ENCODE measurements at regions not wholly inside any gene's neighbourhood (a gene's known extent, or its start where the extent isn't known, plus 50 kb on each side); places are given as distances from the start of the nearest gene placed in this dataset.

DNA sequence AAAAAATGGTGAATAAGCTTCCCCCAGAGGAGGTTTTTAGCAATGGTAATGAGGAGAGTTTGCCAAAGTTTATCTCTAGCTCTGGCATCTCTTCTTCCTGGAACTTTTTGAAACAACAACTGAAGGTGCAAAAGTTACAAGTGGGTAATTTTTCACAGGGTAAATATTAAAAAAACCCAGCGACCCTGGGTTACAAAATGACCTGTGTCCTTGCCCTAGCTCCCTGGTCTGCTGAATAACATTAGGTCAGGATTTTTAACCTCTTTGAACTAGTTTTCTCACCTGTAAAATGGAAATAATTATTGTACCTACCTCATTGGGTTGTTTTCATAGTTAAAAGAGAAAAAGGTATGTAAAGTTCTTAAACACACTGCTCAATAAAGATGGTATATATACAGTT, 332.4 kb upstream of the DUSP10 start:
- H2AK5ac ChIP-seq (ENCODE audit: low read depth, low read length): no peak overlapping the region
- peaks cover 3 to 8% (median 4%) of the 10 kb centered on the region in 4 experiments; a peak in 6 of 7 replicates for H3K4me1 ChIP-seq (replicated peaks in 1 of 4; ENCODE audit: control insufficient read depth in 3 of 4, insufficient read depth in 4 of 4, low read length in 3 of 4)
- no peak overlapping the region for H4K91ac ChIP-seq (replicated peaks; ENCODE audit: insufficient read length, low read length)
- H3K23me2 ChIP-seq (ENCODE audit: low read depth, low read length): no peaks in the 10 kb centered on the region
- no peak overlapping the region for H2BK120ac ChIP-seq (replicated peaks; ENCODE audit: low read depth, low read length)
- H3K56ac ChIP-seq (replicated peaks; ENCODE audit: insufficient read length, low read depth, low read length): no peak overlapping the region
- no peaks in the 10 kb centered on the region; a peak in 1 of 8 replicates for H3K36me3 ChIP-seq (ENCODE audit: control insufficient read depth in 2 of 4, insufficient read depth in 4 of 4, low read length in 3 of 4)
- no peak for TF ChIP-seq BRCA1 (IDR thresholded peaks at IDR 0.05; ENCODE audit: low read depth, low read length)
- no peaks in the 10 kb centered on the region for H3K79me2 ChIP-seq (ENCODE audit: control insufficient read depth in 1 of 2, insufficient read depth in 2 of 2, low read length in 2 of 2)
- no peak overlapping the region for H3K14ac ChIP-seq (ENCODE audit: insufficient read length)
- H3K18ac ChIP-seq (ENCODE audit: extremely low read depth, low read length): no peak overlapping the region
- no peak for FAIRE-seq
- H2BK15ac ChIP-seq (ENCODE audit: low read length): no peak overlapping the region
- no peak overlapping the region for H3K27ac ChIP-seq (ENCODE audit: low read depth, low read length)
- H3K4ac ChIP-seq (replicated peaks; ENCODE audit: insufficient read length, low read depth, low read length): no peak overlapping the region
- no peaks in the 10 kb centered on the region for H3K27me3 ChIP-seq (replicated peaks in 1 of 4; ENCODE audit: control insufficient read depth in 3 of 4, extremely low read depth in 1 of 4, insufficient read depth in 3 of 4, low read length in 3 of 4)
- no peak overlapping the region for H3K4me2 ChIP-seq (ENCODE audit: insufficient read depth in 1 of 2, low read depth in 2 of 2, low read length in 2 of 2)
- no peak overlapping the region for H2BK5ac ChIP-seq (ENCODE audit: low read depth, low read length)
- no peak overlapping the region for H3K23ac ChIP-seq (ENCODE audit: insufficient read length)
- H3K9me3 ChIP-seq (ENCODE audit: insufficient read depth in 2 of 2, low read depth in 1 of 2, low read length in 1 of 2): no peaks in the 10 kb centered on the region
- H2AFZ ChIP-seq (ENCODE audit: low read length): no peak overlapping the region
- H4K8ac ChIP-seq (ENCODE audit: extremely low read depth, insufficient read depth, low read length): no peak overlapping the region
- no peaks in the 10 kb centered on the region for H4K20me1 ChIP-seq (replicated peaks in 1 of 2; ENCODE audit: control insufficient read depth in 1 of 2, insufficient read depth in 2 of 2, low read length in 2 of 2)
- no peak overlapping the region for H4K5ac ChIP-seq (ENCODE audit: insufficient read length, low read depth, low read length)
- H3K79me1 ChIP-seq (ENCODE audit: low read depth, low read length): no peaks in the 10 kb centered on the region
- no peak overlapping the region for H3K4me3 ChIP-seq (ENCODE audit: extremely low read depth in 1 of 4, insufficient read depth in 2 of 4, low read depth in 3 of 4, low read length in 4 of 4)
- POLR2A ChIA-PET (ENCODE audit: partially characterized antibody): no interaction called here
- H3K9ac ChIP-seq (replicated peaks in 1 of 4; ENCODE audit: extremely low read depth in 1 of 4, low read depth in 3 of 4, low read length in 3 of 4): no peak overlapping the region
- no peak for DNase-seq (ENCODE audit: low read depth in 1 of 2, low spot score in 2 of 2)
- H2BK20ac ChIP-seq (ENCODE audit: low read length): no peak overlapping the region
- CTCF ChIA-PET (ENCODE audit: partially characterized antibody): interaction anchor here (1.9 kb wide), 1 partner anchor 25 kb away, joined by 4 read pairs; no protein-coding TSS in a partner anchor
- no peak overlapping the region for H2BK12ac ChIP-seq (ENCODE audit: low read depth, low read length)
- WGBS, 2 experiments (ENCODE audit: extremely low coverage in 1 of 2, insufficient coverage in 1 of 2, insufficient read length in 1 of 2, insufficient replicate concordance in 2 of 2, low coverage in 1 of 2, low lambda C conversion rate in 2 of 2, missing lambda C conversion rate in 1 of 2): 71% methylated on average over 1 of the region's 1 CpG; no CpG with 5 or more reads in 1 of the 2 experiments

Measured in H1 (cell line).